Panc1 (cell line): ENCODE measurements at regions not wholly inside any gene's neighbourhood (a gene's known extent, or its start where the extent isn't known, plus 50 kb on each side); places are given as distances from the start of the nearest gene placed in this dataset.

ENCODE experiments used
- ATAC-seq: fragments of 200-7000 bp; cut with Tn5 transposase; 2 replicates; pipeline ENCODE4 v1.9.1; 2020; ENCODE audit warnings: mild to moderate bottlenecking, moderate library complexity
- BruUV-seq: library from RNA; stranded (reverse); fragments of 400-500 nt; replicated peaks from 2 replicates; lab custom pipeline; 2021; lab: Mats Ljungman, UMichigan
- CTCF ChIA-PET: fragments of 300-600 bp; sonication (Branson Sonifier 250); formaldehyde crosslinking; loops from one replicate; lab custom pipeline; 2022; ENCODE audit warnings: antibody characterized with exemption; lab: Charles Lee
- POLR2A ChIA-PET: fragments of 300-600 bp; sonication (Branson Sonifier 250); formaldehyde crosslinking; loops from one replicate; lab custom pipeline; 2022; ENCODE audit warnings: antibody characterized with exemption; lab: Charles Lee
- DNase-seq: peaks from one replicate; pipeline ENCODE4 v3.0.0-alpha.2; 2010; ENCODE audit warnings: low read depth, low spot score
- H3K27ac ChIP-seq: 2 replicates; pipeline ENCODE4 v1.5.1; 2011; ENCODE audit warnings: mild to moderate bottlenecking, low read length, inconsistent platforms
- H3K27me3 ChIP-seq: fragments of 200-500 bp; sonication (Bioruptor generic); 2 replicates; pipeline ENCODE4 v1.6.0; 2014; ENCODE audit warnings: low read length, inconsistent platforms; ENCODE audit not compliant: control insufficient read depth, insufficient read depth
- H3K36me3 ChIP-seq: fragments of 200-500 bp; sonication (Bioruptor generic); 2 replicates; pipeline ENCODE4 v1.5.1; 2014; ENCODE audit warnings: inconsistent platforms, mild to moderate bottlenecking, low read length, moderate library complexity; ENCODE audit not compliant: control insufficient read depth, insufficient read depth
- H3K4me1 ChIP-seq: 2 replicates; pipeline ENCODE4 v1.5.1; 2011; ENCODE audit warnings: inconsistent platforms, mild to moderate bottlenecking, low read length, moderate library complexity; ENCODE audit not compliant: control insufficient read depth, insufficient read depth
- H3K4me3 ChIP-seq, 2 experiments: 2 replicates each; pipeline ENCODE4 v1.5.1; 2011 to 2012; ENCODE audit warnings: low read depth in 2 of 2, low read length in 2 of 2, mild to moderate bottlenecking in 2 of 2, inconsistent platforms in 1 of 2, moderate library complexity in 1 of 2
- H3K9me3 ChIP-seq: fragments of 200-500 bp; sonication (Bioruptor generic); 2 replicates; pipeline ENCODE4 v1.5.1; 2014; ENCODE audit warnings: low read depth, mild to moderate bottlenecking, inconsistent platforms, low read length, moderate library complexity; ENCODE audit not compliant: control insufficient read depth, insufficient read depth
- POLR2AphosphoS5 ChIP-seq: IDR thresholded peaks from 2 replicates; pipeline ENCODE4 v1.6.1; 2012; ENCODE audit warnings: mild to moderate bottlenecking, low read depth, low read length, moderate library complexity
- SIN3A ChIP-seq: IDR thresholded peaks from 2 replicates; pipeline ENCODE4 v1.6.1; 2012; ENCODE audit warnings: low read depth, mild to moderate bottlenecking, low read length, moderate library complexity, borderline replicate concordance; ENCODE audit not compliant: insufficient read depth
- TCF7L2 ChIP-seq: IDR thresholded peaks from 2 replicates; pipeline ENCODE4 v1.6.1; 2011; ENCODE audit warnings: mild to moderate bottlenecking, low read depth, low read length, inconsistent platforms
- in situ Hi-C: cut with HindIII; loops from 2 replicates; pipeline ENCODE4 v1.10.0; 2016; ENCODE audit warnings: low sequenced_read_pairs, low pct_unique_long_range_greater_than_20kb
- intact Hi-C: fragments of 100-400 bp; cut with micrococcal nuclease; formaldehyde crosslinking; loops from one replicate; pipeline ENCODE4 v1.10.0; 2022; ENCODE audit not compliant: unreplicated experiment
- TF ChIP-seq, protein P1 (sequence below), 2 experiments: IDR thresholded peaks; 2 replicates each; pipeline ENCODE4 v1.6.1; 2011 to 2012; ENCODE audit warnings: low read depth in 2 of 2, control low read depth in 1 of 2, low read length in 1 of 2, mild to moderate bottlenecking in 1 of 2, moderate library complexity in 1 of 2; ENCODE audit not compliant: insufficient read depth in 1 of 2
- TF ChIP-seq, protein P2 (sequence below): fragments of 450-650 bp; IDR thresholded peaks from 2 replicates; pipeline ENCODE4 v1.5.1; 2017; ENCODE audit warnings: mild to moderate bottlenecking

DNA sequence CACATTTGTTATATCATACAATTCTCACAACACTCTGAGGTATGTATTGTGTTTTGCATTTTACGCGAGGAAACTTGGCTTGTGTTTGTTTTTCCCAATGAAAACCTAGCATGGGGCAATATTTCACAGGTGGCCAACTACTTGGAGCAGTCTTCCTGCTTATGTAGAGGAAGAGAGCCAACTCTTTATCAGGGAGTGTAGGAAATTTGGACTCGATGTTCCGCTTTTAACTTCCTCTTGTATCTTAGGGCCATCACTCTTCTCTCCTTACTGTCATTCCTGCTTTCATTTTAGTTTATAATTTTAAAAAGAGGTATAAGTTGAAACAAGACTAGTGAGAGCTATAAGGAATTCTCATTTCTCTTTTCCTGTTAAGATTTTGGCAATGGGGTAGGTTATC, 107.7 kb upstream of the RPS6KA3 start:
- TF ChIP-seq TCF7L2 (no peak), POLR2AphosphoS5 (no peak), SIN3A (no peak)
- TF ChIP-seq, protein P1, sequence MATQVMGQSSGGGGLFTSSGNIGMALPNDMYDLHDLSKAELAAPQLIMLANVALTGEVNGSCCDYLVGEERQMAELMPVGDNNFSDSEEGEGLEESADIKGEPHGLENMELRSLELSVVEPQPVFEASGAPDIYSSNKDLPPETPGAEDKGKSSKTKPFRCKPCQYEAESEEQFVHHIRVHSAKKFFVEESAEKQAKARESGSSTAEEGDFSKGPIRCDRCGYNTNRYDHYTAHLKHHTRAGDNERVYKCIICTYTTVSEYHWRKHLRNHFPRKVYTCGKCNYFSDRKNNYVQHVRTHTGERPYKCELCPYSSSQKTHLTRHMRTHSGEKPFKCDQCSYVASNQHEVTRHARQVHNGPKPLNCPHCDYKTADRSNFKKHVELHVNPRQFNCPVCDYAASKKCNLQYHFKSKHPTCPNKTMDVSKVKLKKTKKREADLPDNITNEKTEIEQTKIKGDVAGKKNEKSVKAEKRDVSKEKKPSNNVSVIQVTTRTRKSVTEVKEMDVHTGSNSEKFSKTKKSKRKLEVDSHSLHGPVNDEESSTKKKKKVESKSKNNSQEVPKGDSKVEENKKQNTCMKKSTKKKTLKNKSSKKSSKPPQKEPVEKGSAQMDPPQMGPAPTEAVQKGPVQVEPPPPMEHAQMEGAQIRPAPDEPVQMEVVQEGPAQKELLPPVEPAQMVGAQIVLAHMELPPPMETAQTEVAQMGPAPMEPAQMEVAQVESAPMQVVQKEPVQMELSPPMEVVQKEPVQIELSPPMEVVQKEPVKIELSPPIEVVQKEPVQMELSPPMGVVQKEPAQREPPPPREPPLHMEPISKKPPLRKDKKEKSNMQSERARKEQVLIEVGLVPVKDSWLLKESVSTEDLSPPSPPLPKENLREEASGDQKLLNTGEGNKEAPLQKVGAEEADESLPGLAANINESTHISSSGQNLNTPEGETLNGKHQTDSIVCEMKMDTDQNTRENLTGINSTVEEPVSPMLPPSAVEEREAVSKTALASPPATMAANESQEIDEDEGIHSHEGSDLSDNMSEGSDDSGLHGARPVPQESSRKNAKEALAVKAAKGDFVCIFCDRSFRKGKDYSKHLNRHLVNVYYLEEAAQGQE (IDR thresholded peaks at IDR 0.05; ENCODE audit: insufficient read depth in 1 of 2, low read depth in 2 of 2, low read length in 1 of 2), result no peak
- TF ChIP-seq, protein P2, sequence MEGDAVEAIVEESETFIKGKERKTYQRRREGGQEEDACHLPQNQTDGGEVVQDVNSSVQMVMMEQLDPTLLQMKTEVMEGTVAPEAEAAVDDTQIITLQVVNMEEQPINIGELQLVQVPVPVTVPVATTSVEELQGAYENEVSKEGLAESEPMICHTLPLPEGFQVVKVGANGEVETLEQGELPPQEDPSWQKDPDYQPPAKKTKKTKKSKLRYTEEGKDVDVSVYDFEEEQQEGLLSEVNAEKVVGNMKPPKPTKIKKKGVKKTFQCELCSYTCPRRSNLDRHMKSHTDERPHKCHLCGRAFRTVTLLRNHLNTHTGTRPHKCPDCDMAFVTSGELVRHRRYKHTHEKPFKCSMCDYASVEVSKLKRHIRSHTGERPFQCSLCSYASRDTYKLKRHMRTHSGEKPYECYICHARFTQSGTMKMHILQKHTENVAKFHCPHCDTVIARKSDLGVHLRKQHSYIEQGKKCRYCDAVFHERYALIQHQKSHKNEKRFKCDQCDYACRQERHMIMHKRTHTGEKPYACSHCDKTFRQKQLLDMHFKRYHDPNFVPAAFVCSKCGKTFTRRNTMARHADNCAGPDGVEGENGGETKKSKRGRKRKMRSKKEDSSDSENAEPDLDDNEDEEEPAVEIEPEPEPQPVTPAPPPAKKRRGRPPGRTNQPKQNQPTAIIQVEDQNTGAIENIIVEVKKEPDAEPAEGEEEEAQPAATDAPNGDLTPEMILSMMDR, result no peak
- ChIA-PET CTCF (no interaction called here), POLR2A (no interaction called here)
- no TSS peak for BruUV-seq
- Histone ChIP-seq H3K4me1 (no peaks in the 10 kb centered on the region; the same call in 1 of the 2 replicates), H3K27ac (no peak overlapping the region), H3K36me3 (no peaks in the 10 kb centered on the region), H3K27me3 (no peaks in the 10 kb centered on the region), H3K4me3 (no peak overlapping the region), H3K9me3 (no peaks in the 10 kb centered on the region)
- in situ Hi-C loops (no loop called here), intact Hi-C loops (no loop called here)
- no peak for ATAC-seq
- no peak for DNase-seq

DNA sequence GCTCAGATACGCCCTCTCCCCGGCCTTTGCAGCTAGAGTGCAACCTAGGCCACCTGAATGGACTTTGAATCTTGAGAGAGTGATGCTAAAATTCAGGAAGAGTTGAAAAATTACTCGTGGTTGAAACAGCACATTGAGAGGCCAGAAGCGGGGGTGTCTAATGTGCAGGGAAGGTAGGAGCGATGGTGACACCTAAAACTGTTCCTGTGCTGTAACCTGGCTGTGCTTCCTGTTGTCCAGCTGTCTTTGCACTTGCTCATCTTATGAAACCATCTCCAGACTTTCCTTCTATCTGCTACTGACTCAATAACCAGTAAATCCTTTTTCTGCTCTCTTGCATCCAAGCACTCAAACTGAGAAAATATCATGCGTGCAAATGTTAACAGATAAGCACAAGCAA, 106.4 kb upstream of the RPS6KA3 start:
- TF ChIP-seq POLR2AphosphoS5, result no peak
- TF ChIP-seq SIN3A, result no peak
- TF ChIP-seq, protein P1 (IDR thresholded peaks at IDR 0.05; ENCODE audit: insufficient read depth in 1 of 2, low read depth in 2 of 2, low read length in 1 of 2), result no peak
- no peak for TF ChIP-seq TCF7L2
- TF ChIP-seq, protein P2, result no peak
- BruUV-seq, result no TSS peak
- Histone ChIP-seq H3K27me3 (no peaks in the 10 kb centered on the region), H3K4me3 (no peak overlapping the region), H3K4me1 (no peaks in the 10 kb centered on the region; the same call in 1 of the 2 replicates), H3K36me3 (no peaks in the 10 kb centered on the region), H3K27ac (no peak overlapping the region), H3K9me3 (no peaks in the 10 kb centered on the region)
- CTCF ChIA-PET, result no interaction called here
- ATAC-seq (no peak), DNase-seq (no peak)
- POLR2A ChIA-PET, result no interaction called here
- intact Hi-C loops (no loop called here), in situ Hi-C loops (no loop called here)
